GM12878 (cell line): ENCODE measurements at regions not wholly inside any gene's neighbourhood (a gene's known extent, or its start where the extent isn't known, plus 50 kb on each side); places are given as distances from the start of the nearest gene placed in this dataset.

Experiments used
- ATAC-seq: fragments of 200-7000 bp; cut with Tn5 transposase; 3 replicates; pipeline ENCODE4 v1.9.1; 2020; ENCODE audit warnings: mild to moderate bottlenecking, moderate library complexity
- BruUV-seq: library from RNA; stranded (reverse); fragments of 400-500 nt; replicated peaks from 2 replicates; lab custom pipeline; 2021; lab: Mats Ljungman, UMichigan
- CTCF ChIA-PET: fragments of 300-600 bp; sonication (Branson Sonifier 250); formaldehyde crosslinking; extraction: SDS; loops from one replicate; lab custom pipeline; 2021; ENCODE audit warnings: inconsistent platforms; lab: Yijun Ruan, JAX
- POLR2A ChIA-PET: fragments of 350-600 bp; formaldehyde crosslinking; extraction: SDS; loops from one replicate; lab custom pipeline; 2021; ENCODE audit warnings: inconsistent platforms; lab: Charles Lee
- RAD21 ChIA-PET: fragments of 300-600 bp; sonication (Branson Sonifier 250); formaldehyde crosslinking; loops from one replicate; lab custom pipeline; 2023; ENCODE audit warnings: antibody characterized with exemption; ENCODE audit not compliant: unreplicated experiment; lab: Charles Lee
- SMC1A ChIA-PET: fragments of 300-600 bp; sonication (Branson Sonifier 250); formaldehyde crosslinking; loops from one replicate; lab custom pipeline; 2023; ENCODE audit not compliant: unreplicated experiment, uncharacterized antibody; lab: Charles Lee
- DNase-seq: peaks from one replicate; pipeline ENCODE4 v3.0.0-alpha.2; 2011; ENCODE audit warnings: low read depth, low spot score
- FAIRE-seq: peaks from 3 replicates; lab custom pipeline; 2011; peaks lifted over from hg19 to GRCh38; lab: Jason Lieb, UNC
- H2AFZ ChIP-seq: 2 replicates; pipeline ENCODE4 v1.6.0; 2011; ENCODE audit warnings: low read depth, low read length, control low read depth; ENCODE audit not compliant: control insufficient read depth
- H3K27ac ChIP-seq: 2 replicates; pipeline ENCODE4 v1.5.1; 2011; ENCODE audit warnings: control low read depth; ENCODE audit not compliant: control insufficient read depth, insufficient read depth
- H3K27me3 ChIP-seq, 2 experiments: replicated peaks in 1 of 2; 2 replicates each; pipeline versions ENCODE4 v1.6.0 to v1.6.1; 2011; ENCODE audit warnings: low read length in 1 of 2; ENCODE audit not compliant: control insufficient read depth in 2 of 2, insufficient read depth in 2 of 2
- H3K36me3 ChIP-seq, 2 experiments: 2 replicates each; pipeline ENCODE4 v1.5.1; 2011; ENCODE audit warnings: low read length in 1 of 2; ENCODE audit not compliant: control insufficient read depth in 2 of 2, insufficient read depth in 2 of 2
- H3K4me1 ChIP-seq: 2 replicates; pipeline ENCODE4 v1.6.1; 2011; ENCODE audit warnings: mild to moderate bottlenecking, low read length, moderate library complexity, mixed read lengths; ENCODE audit not compliant: control insufficient read depth, insufficient read depth
- H3K4me2 ChIP-seq: 2 replicates; pipeline ENCODE4 v1.6.0; 2011; ENCODE audit warnings: control low read depth; ENCODE audit not compliant: control insufficient read depth, insufficient read depth
- H3K4me3 ChIP-seq: fragments of 200-600 bp; sonication (generic); 2 replicates; pipeline ENCODE4 v1.5.1; 2016
- H3K79me2 ChIP-seq: 2 replicates; pipeline ENCODE4 v1.6.0; 2011; ENCODE audit warnings: low read length; ENCODE audit not compliant: control insufficient read depth, insufficient read depth
- H3K9ac ChIP-seq: 2 replicates; pipeline ENCODE4 v1.8.0; 2011; ENCODE audit warnings: low read length, control low read depth, mixed read lengths; ENCODE audit not compliant: control insufficient read depth, insufficient read depth
- H3K9me3 ChIP-seq: replicated peaks from 3 replicates; pipeline ENCODE4 v1.5.1; 2011; ENCODE audit warnings: mild to moderate bottlenecking, low read length; ENCODE audit not compliant: control insufficient read depth, insufficient read depth
- H4K20me1 ChIP-seq: 2 replicates; pipeline ENCODE4 v1.6.0; 2011; ENCODE audit not compliant: control insufficient read depth, insufficient read depth
- BHLHE40 ChIP-seq, 2 experiments: fragments of 450-650 bp in 1 of 2; IDR thresholded peaks; 2 replicates each; pipeline ENCODE4 v1.6.1; 2011 to 2017; ENCODE audit warnings: low read depth in 2 of 2, borderline replicate concordance in 1 of 2, improper control_type of control experiment in 1 of 2, low read length in 1 of 2, mild to moderate bottlenecking in 1 of 2
- CREB1 ChIP-seq: IDR thresholded peaks from 2 replicates; pipeline ENCODE4 v1.6.1; 2012; ENCODE audit warnings: low read depth, mild to moderate bottlenecking, inconsistent platforms
- CUX1 ChIP-seq: IDR thresholded peaks from 2 replicates; pipeline ENCODE4 v1.6.1; 2012; ENCODE audit warnings: improper control_type of control experiment, low read depth, low read length; ENCODE audit not compliant: insufficient replicate concordance
- E2F4 ChIP-seq: IDR thresholded peaks from 2 replicates; pipeline ENCODE4 v1.6.1; 2012; ENCODE audit warnings: low read depth, low read length, improper control_type of control experiment
- E4F1 ChIP-seq: fragments of 450-650 bp; IDR thresholded peaks from 2 replicates; pipeline ENCODE4 v1.6.1; 2018; ENCODE audit warnings: borderline replicate concordance, mild to moderate bottlenecking; ENCODE audit not compliant: partially characterized antibody
- HSF1 ChIP-seq: fragments of 150-350 bp; IDR thresholded peaks from 2 replicates; pipeline ENCODE4 v1.6.1; 2014; ENCODE audit warnings: mild to moderate bottlenecking, low read depth, low read length
- MXI1 ChIP-seq: fragments of 150-350 bp; IDR thresholded peaks from 2 replicates; pipeline ENCODE4 v1.6.1; 2011; ENCODE audit warnings: low read depth, mild to moderate bottlenecking, inconsistent platforms, low read length, improper control_type of control experiment
- SMC3 ChIP-seq: IDR thresholded peaks from 2 replicates; pipeline ENCODE4 v1.6.1; 2011; ENCODE audit warnings: low read length, improper control_type of control experiment, borderline replicate concordance
- WGBS: methylation state at CpG from one replicate; pipeline ENCODE4 v1.1.6; 2016; ENCODE audit warnings: low lambda C conversion rate; ENCODE audit not compliant: insufficient replicate concordance, insufficient coverage; ENCODE audit errors: missing lambda C conversion rate; 5-methylcytosine and 5-hydroxymethylcytosine counted together
- in situ Hi-C: fragments of 300-500 bp; cut with MboI; formaldehyde crosslinking; loops from 9 replicates; pipeline ENCODE4 v1.14.3; 2018; ENCODE audit warnings: mixed read lengths
- intact Hi-C: fragments of 100-400 bp; cut with micrococcal nuclease; formaldehyde crosslinking; loops from one replicate; pipeline ENCODE4 v1.14.2; 2022; ENCODE audit not compliant: unreplicated experiment

- FAIRE-seq (no peak), ATAC-seq (no peak), DNase-seq (no peak)
- ChIA-PET POLR2A (no interaction called here), RAD21 (no interaction called here), SMC1A (no interaction called here), CTCF (no interaction called here)
- in situ Hi-C loops (no loop called here), intact Hi-C loops (no loop called here)
- H3K36me3 ChIP-seq = no peaks in the 10 kb centered on the region
- no peaks in the 10 kb centered on the region for H4K20me1 ChIP-seq
- TF ChIP-seq CUX1 (no peak), BHLHE40 (IDR thresholded peaks at IDR 0.05; ENCODE audit: borderline replicate concordance in 1 of 2, low read depth in 2 of 2, low read length in 1 of 2) (peak in 1 of 2 experiments; percentile 23; a peak in 1 of 4 replicates), MXI1 (no peak), E4F1 (no peak), CREB1 (no peak), HSF1 (no peak), E2F4 (no peak), SMC3 (no peak)
- no peaks in the 10 kb centered on the region for H3K9me3 ChIP-seq
- H3K27me3 ChIP-seq = no peaks in the 10 kb centered on the region
- WGBS = 82% methylated on average over 15 of the region's 15 CpGs
- no peaks in the 10 kb centered on the region for H3K4me1 ChIP-seq
- H3K79me2 ChIP-seq = no peaks in the 10 kb centered on the region
- H3K27ac ChIP-seq = no peak overlapping the region
- H3K9ac ChIP-seq = no peak overlapping the region
- BruUV-seq = no TSS peak
- no peak overlapping the region for H2AFZ ChIP-seq
- H3K4me3 ChIP-seq = no peak overlapping the region
- H3K4me2 ChIP-seq = no peak overlapping the region
These were observed 168.5 kb downstream of the KATNIP start for GRCh38 chr16:27718201-27719105.
